RWPE2 (cell line): ENCODE measurements at regions not wholly inside any gene's neighbourhood (a gene's known extent, or its start where the extent isn't known, plus 50 kb on each side); places are given as distances from the start of the nearest gene placed in this dataset.

Source experiments
- ATAC-seq: fragments of 200-7000 bp; cut with Tn5 transposase; 3 replicates; pipeline ENCODE4 v1.9.1; 2021; ENCODE audit warnings: low read depth
- DNase-seq: peaks from one replicate; pipeline ENCODE4 v3.0.0-alpha.2; 2020; ENCODE audit warnings: low spot score
- H3K27ac ChIP-seq: fragments of 450-650 bp; 2 replicates; pipeline ENCODE4 v1.5.1; 2017; ENCODE audit warnings: mild to moderate bottlenecking; ENCODE audit not compliant: poor library complexity, severe bottlenecking
- H3K27me3 ChIP-seq: fragments of 250-450 bp; sonication (Bioruptor Pico); 2 replicates; pipeline ENCODE4 v1.5.1; 2021; ENCODE audit warnings: mild to moderate bottlenecking, moderate library complexity; ENCODE audit not compliant: insufficient read depth, poor library complexity, severe bottlenecking
- H3K36me3 ChIP-seq: fragments of 250-450 bp; sonication (Bioruptor Pico); 2 replicates; pipeline ENCODE4 v1.5.1; 2020; ENCODE audit warnings: low read depth, mild to moderate bottlenecking, moderate library complexity
- H3K4me1 ChIP-seq: fragments of 250-450 bp; sonication (Bioruptor Pico); 2 replicates; pipeline ENCODE4 v1.5.1; 2021; ENCODE audit warnings: mild to moderate bottlenecking, moderate library complexity; ENCODE audit not compliant: insufficient read depth, poor library complexity, severe bottlenecking
- H3K4me3 ChIP-seq: fragments of 250-450 bp; sonication (Bioruptor Pico); 2 replicates; pipeline ENCODE4 v1.5.1; 2021; ENCODE audit warnings: mild to moderate bottlenecking, moderate library complexity; ENCODE audit not compliant: severe bottlenecking
- H3K9me3 ChIP-seq: fragments of 250-450 bp; sonication (Bioruptor Pico); 2 replicates; pipeline ENCODE4 v1.5.1; 2021; ENCODE audit warnings: mild to moderate bottlenecking, moderate library complexity; ENCODE audit not compliant: severe bottlenecking
- CTCF ChIP-seq: fragments of 450-650 bp; IDR thresholded peaks from one replicate; pipeline ENCODE4 v1.5.1; 2017; ENCODE audit warnings: mild to moderate bottlenecking, moderate library complexity; ENCODE audit not compliant: poor library complexity, severe bottlenecking

- Histone ChIP-seq H3K36me3 (no peaks in the 10 kb centered on the region), H3K4me1 (no peaks in the 10 kb centered on the region)
- ATAC-seq, result no peak
Measured at GRCh38 chr2:382728-383022, 94.8 kb upstream of the ALKAL2 start.

GRCh38 chr2:381941-382727 lies 94.2 kb upstream of the ALKAL2 start:
- Histone ChIP-seq H3K27me3 (no peaks in the 10 kb centered on the region), H3K4me3 (no peak overlapping the region), H3K36me3 (no peaks in the 10 kb centered on the region), H3K9me3 (peaks cover 4% of the 10 kb centered on the region), H3K27ac (no peak overlapping the region), H3K4me1 (no peaks in the 10 kb centered on the region)
- TF ChIP-seq CTCF, result no peak
- no peak for ATAC-seq
- DNase-seq, result no peak

More at GRCh38 chr2:382728-383022, 94.8 kb upstream of the ALKAL2 start:
- DNase-seq, result no peak
- Histone ChIP-seq H3K27ac (no peak overlapping the region), H3K9me3 (no peaks in the 10 kb centered on the region), H3K27me3 (no peaks in the 10 kb centered on the region), H3K4me3 (no peak overlapping the region)
- no peak for TF ChIP-seq CTCF

GRCh38 chr2:381181-381580 lies 93.3 kb upstream of the ALKAL2 start:
- Histone ChIP-seq H3K4me3 (no peak overlapping the region), H3K9me3 (peaks cover 4% of the 10 kb centered on the region), H3K27ac (no peak overlapping the region), H3K27me3 (no peaks in the 10 kb centered on the region), H3K4me1 (no peaks in the 10 kb centered on the region), H3K36me3 (no peaks in the 10 kb centered on the region)
- DNase-seq (no peak), ATAC-seq (no peak)
- no peak for TF ChIP-seq CTCF

- Histone ChIP-seq H3K4me3 (no peak overlapping the region), H3K9me3 (peaks cover 4% of the 10 kb centered on the region), H3K4me1 (no peaks in the 10 kb centered on the region), H3K27me3 (no peaks in the 10 kb centered on the region), H3K27ac (no peak overlapping the region), H3K36me3 (no peaks in the 10 kb centered on the region)
- TF ChIP-seq CTCF, result no peak
- DNase-seq, result no peak
- ATAC-seq, result no peak
Measured at GRCh38 chr2:380772-381171, 92.9 kb upstream of the ALKAL2 start.

- H3K4me3 ChIP-seq, result no peak overlapping the region
- H3K27me3 ChIP-seq, result no peaks in the 10 kb centered on the region
- no peaks in the 10 kb centered on the region for H3K36me3 ChIP-seq
- no peak for DNase-seq
- no peaks in the 10 kb centered on the region for H3K4me1 ChIP-seq
- TF ChIP-seq CTCF, result no peak
- H3K27ac ChIP-seq, result no peak overlapping the region
- no peak for ATAC-seq
- peaks cover 4% of the 10 kb centered on the region for H3K9me3 ChIP-seq
Measured at GRCh38 chr2:380221-380620, 92.3 kb upstream of the ALKAL2 start.
